ENCODE measurements at regions not wholly inside any gene's neighbourhood (a gene's known extent, or its start where the extent isn't known, plus 50 kb on each side); places are given as distances from the start of the nearest gene placed in this dataset.

- Mint-ChIP-seq H3K4me1 (no peaks in the 10 kb centered on the region), H3K27me3 (peaks cover 0 to 10% (median 0%) of the 10 kb centered on the region in 3 donors), H3K9me3 (peaks cover 0 to 12% (median 0%) of the 10 kb centered on the region in 7 donors), H3K36me3 (no peaks in the 10 kb centered on the region), H3K27ac (no peak overlapping the region), H3K4me3 (no peak overlapping the region)
- no peak for ATAC-seq (ENCODE audit: low read depth in 2 of 2)
- DNase-seq = no peak
These were observed 511.3 kb downstream of the QKI start for GRCh38 chr6:163925839-163926238.

- peaks cover 1 to 21% (median 8%) of the 10 kb centered on the region in 3 donors for H3K27me3 Mint-ChIP-seq
- H3K27ac Mint-ChIP-seq = no peak overlapping the region
- DNase-seq (no peak), ATAC-seq (ENCODE audit: low read depth in 2 of 2) (no peak)
- H3K4me1 Mint-ChIP-seq = no peaks in the 10 kb centered on the region
- no peak overlapping the region for H3K4me3 Mint-ChIP-seq
- peaks cover 0 to 12% (median 0%) of the 10 kb centered on the region in 7 donors for H3K9me3 Mint-ChIP-seq
- H3K36me3 Mint-ChIP-seq = no peaks in the 10 kb centered on the region
These were observed 509.3 kb downstream of the QKI start for GRCh38 chr6:163923658-163924411.

- no peak overlapping the region for H3K4me3 Mint-ChIP-seq
These were observed 508.0 kb downstream of the QKI start for GRCh38 chr6:163922562-163922961.

GRCh38 chr6:163919652-163920051 lies 505.1 kb downstream of the QKI start:
- H3K27me3 Mint-ChIP-seq = peaks cover 8 to 28% (median 12%) of the 10 kb centered on the region in 3 donors
- H3K4me1 Mint-ChIP-seq = no peaks in the 10 kb centered on the region
- peaks cover 0 to 12% (median 0%) of the 10 kb centered on the region in 7 donors for H3K9me3 Mint-ChIP-seq
- no peak overlapping the region for H3K27ac Mint-ChIP-seq
- no peaks in the 10 kb centered on the region for H3K36me3 Mint-ChIP-seq
- DNase-seq = no peak
- H3K4me3 Mint-ChIP-seq = no peak overlapping the region
- ATAC-seq (ENCODE audit: low read depth in 2 of 2) = no peak

More at GRCh38 chr6:163922562-163922961, 508.0 kb downstream of the QKI start:
- Mint-ChIP-seq H3K36me3 (no peaks in the 10 kb centered on the region), H3K4me1 (no peaks in the 10 kb centered on the region), H3K27me3 (peaks cover 5 to 28% (median 12%) of the 10 kb centered on the region in 3 donors), H3K9me3 (peaks cover 0 to 12% (median 0%) of the 10 kb centered on the region in 7 donors), H3K27ac (no peak overlapping the region)
- no peak for DNase-seq
- no peak for ATAC-seq (ENCODE audit: low read depth in 2 of 2)

- no peak for ATAC-seq (ENCODE audit: low read depth in 2 of 2)
- Mint-ChIP-seq H3K36me3 (no peaks in the 10 kb centered on the region), H3K27ac (no peak overlapping the region), H3K9me3 (peaks cover 0 to 4% (median 0%) of the 10 kb centered on the region in 7 donors), H3K27me3 (peaks cover 8 to 28% (median 12%) of the 10 kb centered on the region in 3 donors), H3K4me3 (no peak overlapping the region), H3K4me1 (no peaks in the 10 kb centered on the region)
- no peak for DNase-seq
These were observed 502.0 kb downstream of the QKI start for GRCh38 chr6:163916315-163917081.

- Mint-ChIP-seq H3K27me3 (peaks cover 19 to 30% (median 20%) of the 10 kb centered on the region in 3 donors), H3K9me3 (peaks cover 0 to 4% (median 0%) of the 10 kb centered on the region in 7 donors), H3K4me1 (peaks cover 0 to 5% (median 0%) of the 10 kb centered on the region in 3 donors), H3K36me3 (peaks cover 0 to 7% of the 10 kb centered on the region in 2 donors), H3K27ac (no peak overlapping the region), H3K4me3 (no peak overlapping the region)
- ATAC-seq (ENCODE audit: low read depth in 2 of 2) (no peak), DNase-seq (no peak)
These were observed 500.6 kb downstream of the QKI start for GRCh38 chr6:163915131-163915530.

GRCh38 chr6:163913045-163913444 lies 498.5 kb downstream of the QKI start:
- no peak for DNase-seq
- Mint-ChIP-seq H3K36me3 (peaks cover 0 to 7% of the 10 kb centered on the region in 2 donors), H3K27ac (no peak overlapping the region), H3K9me3 (peaks cover 0 to 4% (median 0%) of the 10 kb centered on the region in 7 donors), H3K4me1 (peaks cover 0 to 5% (median 0%) of the 10 kb centered on the region in 3 donors), H3K4me3 (no peak overlapping the region), H3K27me3 (peaks cover 13 to 23% (median 20%) of the 10 kb centered on the region in 3 donors)
- ATAC-seq (ENCODE audit: low read depth in 2 of 2) = no peak

- Mint-ChIP-seq H3K4me1 (peaks cover 0 to 5% (median 0%) of the 10 kb centered on the region in 3 donors), H3K4me3 (no peak overlapping the region), H3K9me3 (peaks cover 0 to 4% (median 0%) of the 10 kb centered on the region in 7 donors), H3K27me3 (peaks cover 27 to 34% (median 32%) of the 10 kb centered on the region in 3 donors), H3K36me3 (peaks cover 0 to 7% of the 10 kb centered on the region in 2 donors), H3K27ac (no peak overlapping the region)
- no peak for DNase-seq
- no peak for ATAC-seq (ENCODE audit: low read depth in 2 of 2)
These were observed 491.6 kb downstream of the QKI start for GRCh38 chr6:163906006-163906710.

GRCh38 chr6:163904186-163904585 lies 489.7 kb downstream of the QKI start:
- ATAC-seq (ENCODE audit: low read depth in 2 of 2) (no peak), DNase-seq (no peak)
- Mint-ChIP-seq H3K9me3 (peaks cover 0 to 1% (median 0%) of the 10 kb centered on the region in 7 donors), H3K4me3 (no peak overlapping the region), H3K4me1 (no peaks in the 10 kb centered on the region), H3K36me3 (no peaks in the 10 kb centered on the region), H3K27ac (peak overlapping the region in 1 of 6 donors; percentile 16), H3K27me3 (peaks cover 16 to 36% (median 24%) of the 10 kb centered on the region in 3 donors)

- no peak overlapping the region for H3K4me3 Mint-ChIP-seq
- H3K9me3 Mint-ChIP-seq = peaks cover 0 to 1% (median 0%) of the 10 kb centered on the region in 7 donors
- no peaks in the 10 kb centered on the region for H3K36me3 Mint-ChIP-seq
- ATAC-seq (ENCODE audit: low read depth in 2 of 2) = no peak
- no peaks in the 10 kb centered on the region for H3K4me1 Mint-ChIP-seq
- DNase-seq = no peak
- peaks cover 16 to 39% (median 22%) of the 10 kb centered on the region in 3 donors for H3K27me3 Mint-ChIP-seq
- H3K27ac Mint-ChIP-seq = peak overlapping the region in 1 of 6 donors; percentile 83
These were observed 489.0 kb downstream of the QKI start for GRCh38 chr6:163903541-163903940.

GRCh38 chr6:163902993-163903392 lies 488.5 kb downstream of the QKI start:
- Mint-ChIP-seq H3K4me1 (no peaks in the 10 kb centered on the region), H3K27ac (no peak overlapping the region), H3K27me3 (peaks cover 11 to 33% (median 17%) of the 10 kb centered on the region in 3 donors), H3K4me3 (no peak overlapping the region), H3K9me3 (peaks cover 0 to 1% (median 0%) of the 10 kb centered on the region in 7 donors), H3K36me3 (no peaks in the 10 kb centered on the region)
- DNase-seq (no peak), ATAC-seq (ENCODE audit: low read depth in 2 of 2) (no peak)

GRCh38 chr6:163901681-163902080 lies 487.2 kb downstream of the QKI start:
- Mint-ChIP-seq H3K9me3 (peaks cover 0 to 1% (median 0%) of the 10 kb centered on the region in 7 donors), H3K4me1 (no peaks in the 10 kb centered on the region), H3K4me3 (no peak overlapping the region), H3K27me3 (peaks cover 6 to 26% (median 10%) of the 10 kb centered on the region in 3 donors), H3K27ac (no peak overlapping the region), H3K36me3 (no peaks in the 10 kb centered on the region)
- ATAC-seq (ENCODE audit: low read depth in 2 of 2) (no peak), DNase-seq (no peak)

- H3K27me3 Mint-ChIP-seq = peaks cover 0 to 18% (median 1%) of the 10 kb centered on the region in 3 donors
- ATAC-seq (ENCODE audit: low read depth in 2 of 2) = no peak
- no peaks in the 10 kb centered on the region for H3K36me3 Mint-ChIP-seq
- DNase-seq = no peak
- no peak overlapping the region for H3K4me3 Mint-ChIP-seq
- H3K4me1 Mint-ChIP-seq = no peaks in the 10 kb centered on the region
- H3K27ac Mint-ChIP-seq = peak overlapping the region in 1 of 6 donors; percentile 6
- H3K9me3 Mint-ChIP-seq = peaks cover 0 to 1% (median 0%) of the 10 kb centered on the region in 7 donors
These were observed 486.1 kb downstream of the QKI start for GRCh38 chr6:163900570-163900969.
